HEK293 (cell line): ENCODE measurements at regions not wholly inside any gene's neighbourhood (a gene's known extent, or its start where the extent isn't known, plus 50 kb on each side); places are given as distances from the start of the nearest gene placed in this dataset.

Experiments used
- AEBP2 ChIP-seq: fragments of 450-650 bp; formaldehyde crosslinking; IDR thresholded peaks from 2 replicates; pipeline ENCODE4 v1.5.1; 2016; ENCODE audit warnings: missing biosample characterization, missing genetic modification characterization, borderline replicate concordance
- GLIS2 ChIP-seq: fragments of 450-650 bp; formaldehyde crosslinking; IDR thresholded peaks from 2 replicates; pipeline ENCODE4 v1.5.1; 2016; ENCODE audit warnings: missing biosample characterization, missing genetic modification characterization
- HOXD13 ChIP-seq: sonication (generic); formaldehyde crosslinking; IDR thresholded peaks from 2 replicates; pipeline ENCODE4 v1.8.0; 2022; ENCODE audit warnings: missing genetic modification reagents, borderline replicate concordance
- KLF7 ChIP-seq: fragments of 450-650 bp; formaldehyde crosslinking; IDR thresholded peaks from 2 replicates; pipeline ENCODE4 v1.5.1; 2016; ENCODE audit warnings: missing biosample characterization, missing genetic modification characterization, borderline replicate concordance
- SCRT2 ChIP-seq: fragments of 450-650 bp; formaldehyde crosslinking; IDR thresholded peaks from 2 replicates; pipeline ENCODE4 v1.5.1; 2016; ENCODE audit warnings: missing biosample characterization, missing genetic modification characterization
- TRIM28 ChIP-seq: IDR thresholded peaks from 2 replicates; pipeline ENCODE4 v1.6.1; 2011; ENCODE audit warnings: low read length, control low read depth, borderline replicate concordance
- TSHZ1 ChIP-seq: fragments of 450-650 bp; formaldehyde crosslinking; IDR thresholded peaks from 2 replicates; pipeline ENCODE4 v1.5.1; 2016; ENCODE audit warnings: missing biosample characterization, missing genetic modification characterization, borderline replicate concordance
- ZBTB1 ChIP-seq: fragments of 450-650 bp; formaldehyde crosslinking; IDR thresholded peaks from 2 replicates; pipeline ENCODE4 v1.5.1; 2016; ENCODE audit warnings: missing biosample characterization, missing genetic modification characterization
- ZBTB48 ChIP-seq: fragments of 450-650 bp; formaldehyde crosslinking; IDR thresholded peaks from 2 replicates; pipeline ENCODE4 v1.5.1; 2016; ENCODE audit warnings: missing biosample characterization, missing genetic modification characterization
- ZFP69B ChIP-seq: fragments of 450-650 bp; formaldehyde crosslinking; IDR thresholded peaks from 2 replicates; pipeline ENCODE4 v1.5.1; 2016; ENCODE audit warnings: missing biosample characterization, missing genetic modification characterization
- ZNF146 ChIP-seq: fragments of 450-650 bp; formaldehyde crosslinking; IDR thresholded peaks from 2 replicates; pipeline ENCODE4 v1.5.1; 2016; ENCODE audit warnings: missing biosample characterization, missing genetic modification characterization
- ZNF155 ChIP-seq: fragments of 450-650 bp; formaldehyde crosslinking; IDR thresholded peaks from 2 replicates; pipeline ENCODE4 v1.5.1; 2016; ENCODE audit warnings: missing biosample characterization, missing genetic modification characterization
- ZNF239 ChIP-seq: fragments of 450-650 bp; formaldehyde crosslinking; IDR thresholded peaks from 2 replicates; pipeline ENCODE4 v1.5.1; 2016; ENCODE audit warnings: missing biosample characterization, missing genetic modification characterization
- ZNF248 ChIP-seq: fragments of 450-650 bp; formaldehyde crosslinking; IDR thresholded peaks from 2 replicates; pipeline ENCODE4 v1.5.1; 2017; ENCODE audit warnings: missing biosample characterization, missing genetic modification characterization
- ZNF350 ChIP-seq: fragments of 450-650 bp; formaldehyde crosslinking; IDR thresholded peaks from 2 replicates; pipeline ENCODE4 v1.5.0; 2017; ENCODE audit warnings: missing biosample characterization, mild to moderate bottlenecking, missing genetic modification characterization
- ZNF510 ChIP-seq: fragments of 450-650 bp; formaldehyde crosslinking; IDR thresholded peaks from 2 replicates; pipeline ENCODE4 v1.5.1; 2018; ENCODE audit warnings: mild to moderate bottlenecking, missing genetic modification characterization, missing biosample characterization; ENCODE audit not compliant: insufficient replicate concordance
- ZNF585B ChIP-seq: fragments of 450-650 bp; formaldehyde crosslinking; IDR thresholded peaks from 2 replicates; pipeline ENCODE4 v1.5.1; 2016; ENCODE audit warnings: missing biosample characterization, missing genetic modification characterization
- ZNF76 ChIP-seq: fragments of 450-650 bp; formaldehyde crosslinking; IDR thresholded peaks from 2 replicates; pipeline ENCODE4; 2016; ENCODE audit warnings: low read depth, missing biosample characterization, missing genetic modification characterization, borderline replicate concordance
- ZNF777 ChIP-seq: fragments of 450-650 bp; formaldehyde crosslinking; IDR thresholded peaks from 2 replicates; pipeline ENCODE4 v1.5.1; 2017; ENCODE audit warnings: missing biosample characterization, missing genetic modification characterization, borderline replicate concordance
- ZNF791 ChIP-seq: fragments of 450-650 bp; formaldehyde crosslinking; IDR thresholded peaks from 2 replicates; pipeline ENCODE4 v1.5.1; 2016; ENCODE audit warnings: missing biosample characterization, missing genetic modification characterization
- ZNF792 ChIP-seq: fragments of 450-650 bp; formaldehyde crosslinking; IDR thresholded peaks from 2 replicates; pipeline ENCODE4 v1.5.1; 2016; ENCODE audit warnings: missing biosample characterization, missing genetic modification characterization
- ZNF843 ChIP-seq: fragments of 450-650 bp; formaldehyde crosslinking; IDR thresholded peaks from 2 replicates; pipeline ENCODE4 v1.5.1; 2016; ENCODE audit warnings: missing biosample characterization, missing genetic modification characterization
- TF ChIP-seq, protein P1 (sequence below): fragments of 450-650 bp; formaldehyde crosslinking; IDR thresholded peaks from 2 replicates; pipeline ENCODE4 v1.5.1; 2016; ENCODE audit warnings: missing biosample characterization, missing genetic modification characterization
- TF ChIP-seq, protein P2 (sequence below): fragments of 450-650 bp; formaldehyde crosslinking; IDR thresholded peaks from 2 replicates; pipeline ENCODE4 v1.5.1; 2017; ENCODE audit warnings: missing biosample characterization, missing genetic modification characterization
- TF ChIP-seq, protein P3 (sequence below): fragments of 450-650 bp; formaldehyde crosslinking; IDR thresholded peaks from 2 replicates; pipeline ENCODE4; 2016; ENCODE audit warnings: missing biosample characterization, missing genetic modification characterization
- TF ChIP-seq, protein P4 (sequence below): fragments of 450-650 bp; formaldehyde crosslinking; IDR thresholded peaks from 2 replicates; pipeline ENCODE4 v1.5.1; 2017; ENCODE audit warnings: missing biosample characterization, missing genetic modification characterization

DNA sequence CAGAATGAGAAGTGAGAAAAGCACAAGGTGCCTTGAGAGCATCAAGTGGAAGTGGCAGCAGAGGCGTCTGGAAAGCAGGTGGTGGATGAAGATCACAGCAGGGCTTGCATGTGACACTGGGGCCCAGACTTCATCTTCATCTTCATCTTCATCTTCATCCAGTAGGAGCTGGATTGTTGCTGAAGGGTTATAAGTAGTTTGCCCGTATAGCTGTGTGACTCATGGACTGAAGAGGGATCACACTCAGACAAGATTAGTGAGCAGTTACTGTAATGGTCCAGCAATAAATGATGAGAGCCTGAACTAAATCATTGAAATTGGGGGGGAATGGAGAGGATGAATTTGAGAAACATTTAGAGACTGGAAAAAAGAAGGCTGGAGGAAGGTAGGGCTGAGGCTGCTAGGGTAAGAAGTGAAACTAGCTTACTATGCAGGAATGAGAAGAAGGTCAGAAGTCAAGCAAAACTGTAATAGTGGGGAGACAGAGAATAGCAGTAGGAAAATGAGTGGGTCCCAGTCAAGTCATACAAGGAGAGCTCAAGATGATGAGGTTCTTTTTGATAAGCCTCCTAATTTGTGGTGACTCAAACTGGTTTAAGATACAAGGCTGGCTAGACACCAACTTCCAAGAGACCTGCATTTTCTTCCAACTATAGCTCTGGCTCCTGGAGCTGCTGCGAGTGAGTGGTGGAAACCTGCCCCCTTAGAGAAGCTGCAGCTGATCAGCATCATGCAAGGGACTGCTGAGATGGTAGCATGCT, 92.3 kb upstream of the BEND6 start (continued):
- TF ChIP-seq ZNF792 (tag by site-specific recombination) (0 out of 2 replicates have a peak, but pooled peaks have one; percentile 26), GLIS2 (tag by site-specific recombination) (no peak), ZNF843 (no peak), KLF7 (tag by site-specific recombination) (no peak), ZNF777 (tag by site-specific recombination) (no peak), ZNF248 (no peak), ZFP69B (tag by site-specific recombination) (no peak), HOXD13 (CRISPR knock-in tag) (no peak), ZNF239 (tag by site-specific recombination) (no peak), SCRT2 (0 out of 2 replicates have a peak, but pooled peaks have one; percentile 31), ZNF76 (tag by site-specific recombination) (no peak), AEBP2 (tag by site-specific recombination) (no peak), ZNF510 (tag by site-specific recombination) (no peak), TSHZ1 (tag by site-specific recombination) (no peak), ZNF146 (tag by site-specific recombination) (no peak), ZNF155 (no peak), ZNF585B (no peak), ZNF350 (no peak), ZNF791 (tag by site-specific recombination) (no peak), ZBTB48 (tag by site-specific recombination) (no peak), ZBTB1 (tag by site-specific recombination) (no peak), TRIM28 (no peak)
- TF ChIP-seq, protein P1, sequence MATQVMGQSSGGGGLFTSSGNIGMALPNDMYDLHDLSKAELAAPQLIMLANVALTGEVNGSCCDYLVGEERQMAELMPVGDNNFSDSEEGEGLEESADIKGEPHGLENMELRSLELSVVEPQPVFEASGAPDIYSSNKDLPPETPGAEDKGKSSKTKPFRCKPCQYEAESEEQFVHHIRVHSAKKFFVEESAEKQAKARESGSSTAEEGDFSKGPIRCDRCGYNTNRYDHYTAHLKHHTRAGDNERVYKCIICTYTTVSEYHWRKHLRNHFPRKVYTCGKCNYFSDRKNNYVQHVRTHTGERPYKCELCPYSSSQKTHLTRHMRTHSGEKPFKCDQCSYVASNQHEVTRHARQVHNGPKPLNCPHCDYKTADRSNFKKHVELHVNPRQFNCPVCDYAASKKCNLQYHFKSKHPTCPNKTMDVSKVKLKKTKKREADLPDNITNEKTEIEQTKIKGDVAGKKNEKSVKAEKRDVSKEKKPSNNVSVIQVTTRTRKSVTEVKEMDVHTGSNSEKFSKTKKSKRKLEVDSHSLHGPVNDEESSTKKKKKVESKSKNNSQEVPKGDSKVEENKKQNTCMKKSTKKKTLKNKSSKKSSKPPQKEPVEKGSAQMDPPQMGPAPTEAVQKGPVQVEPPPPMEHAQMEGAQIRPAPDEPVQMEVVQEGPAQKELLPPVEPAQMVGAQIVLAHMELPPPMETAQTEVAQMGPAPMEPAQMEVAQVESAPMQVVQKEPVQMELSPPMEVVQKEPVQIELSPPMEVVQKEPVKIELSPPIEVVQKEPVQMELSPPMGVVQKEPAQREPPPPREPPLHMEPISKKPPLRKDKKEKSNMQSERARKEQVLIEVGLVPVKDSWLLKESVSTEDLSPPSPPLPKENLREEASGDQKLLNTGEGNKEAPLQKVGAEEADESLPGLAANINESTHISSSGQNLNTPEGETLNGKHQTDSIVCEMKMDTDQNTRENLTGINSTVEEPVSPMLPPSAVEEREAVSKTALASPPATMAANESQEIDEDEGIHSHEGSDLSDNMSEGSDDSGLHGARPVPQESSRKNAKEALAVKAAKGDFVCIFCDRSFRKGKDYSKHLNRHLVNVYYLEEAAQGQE (tag by site-specific recombination), result no peak
- TF ChIP-seq, protein P2, sequence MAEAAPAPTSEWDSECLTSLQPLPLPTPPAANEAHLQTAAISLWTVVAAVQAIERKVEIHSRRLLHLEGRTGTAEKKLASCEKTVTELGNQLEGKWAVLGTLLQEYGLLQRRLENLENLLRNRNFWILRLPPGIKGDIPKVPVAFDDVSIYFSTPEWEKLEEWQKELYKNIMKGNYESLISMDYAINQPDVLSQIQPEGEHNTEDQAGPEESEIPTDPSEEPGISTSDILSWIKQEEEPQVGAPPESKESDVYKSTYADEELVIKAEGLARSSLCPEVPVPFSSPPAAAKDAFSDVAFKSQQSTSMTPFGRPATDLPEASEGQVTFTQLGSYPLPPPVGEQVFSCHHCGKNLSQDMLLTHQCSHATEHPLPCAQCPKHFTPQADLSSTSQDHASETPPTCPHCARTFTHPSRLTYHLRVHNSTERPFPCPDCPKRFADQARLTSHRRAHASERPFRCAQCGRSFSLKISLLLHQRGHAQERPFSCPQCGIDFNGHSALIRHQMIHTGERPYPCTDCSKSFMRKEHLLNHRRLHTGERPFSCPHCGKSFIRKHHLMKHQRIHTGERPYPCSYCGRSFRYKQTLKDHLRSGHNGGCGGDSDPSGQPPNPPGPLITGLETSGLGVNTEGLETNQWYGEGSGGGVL (tag by site-specific recombination), result peak; percentile 29; the same call in 1 of the 2 replicates
- TF ChIP-seq, protein P3, sequence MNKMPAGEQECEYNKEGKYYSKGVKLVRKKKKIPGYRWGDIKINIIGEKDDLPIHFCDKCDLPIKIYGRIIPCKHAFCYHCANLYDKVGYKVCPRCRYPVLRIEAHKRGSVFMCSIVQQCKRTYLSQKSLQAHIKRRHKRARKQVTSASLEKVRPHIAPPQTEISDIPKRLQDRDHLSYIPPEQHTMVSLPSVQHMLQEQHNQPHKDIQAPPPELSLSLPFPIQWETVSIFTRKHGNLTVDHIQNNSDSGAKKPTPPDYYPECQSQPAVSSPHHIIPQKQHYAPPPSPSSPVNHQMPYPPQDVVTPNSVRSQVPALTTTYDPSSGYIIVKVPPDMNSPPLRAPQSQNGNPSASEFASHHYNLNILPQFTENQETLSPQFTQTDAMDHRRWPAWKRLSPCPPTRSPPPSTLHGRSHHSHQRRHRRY (tag by site-specific recombination), result no peak
- TF ChIP-seq, protein P4, sequence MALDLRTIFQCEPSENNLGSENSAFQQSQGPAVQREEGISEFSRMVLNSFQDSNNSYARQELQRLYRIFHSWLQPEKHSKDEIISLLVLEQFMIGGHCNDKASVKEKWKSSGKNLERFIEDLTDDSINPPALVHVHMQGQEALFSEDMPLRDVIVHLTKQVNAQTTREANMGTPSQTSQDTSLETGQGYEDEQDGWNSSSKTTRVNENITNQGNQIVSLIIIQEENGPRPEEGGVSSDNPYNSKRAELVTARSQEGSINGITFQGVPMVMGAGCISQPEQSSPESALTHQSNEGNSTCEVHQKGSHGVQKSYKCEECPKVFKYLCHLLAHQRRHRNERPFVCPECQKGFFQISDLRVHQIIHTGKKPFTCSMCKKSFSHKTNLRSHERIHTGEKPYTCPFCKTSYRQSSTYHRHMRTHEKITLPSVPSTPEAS (tag by site-specific recombination), result no peak
